DOHH2 (cell line): ENCODE measurements at regions not wholly inside any gene's neighbourhood (a gene's known extent, or its start where the extent isn't known, plus 50 kb on each side); places are given as distances from the start of the nearest gene placed in this dataset.

Experiments used
- EZH2phosphoT487 ChIP-seq: fragments of 200-600 bp; sonication (generic); IDR thresholded peaks from 2 replicates; pipeline ENCODE4 v1.6.1; 2017; ENCODE audit warnings: borderline replicate concordance, mild to moderate bottlenecking, antibody characterized with exemption, low read length, moderate library complexity, mixed read lengths
- TF ChIP-seq, protein P1 (sequence below): fragments of 200-600 bp; sonication (generic); IDR thresholded peaks from one replicate; pipeline ENCODE4 v1.5.1; 2014; ENCODE audit warnings: antibody characterized with exemption, mild to moderate bottlenecking, low read depth, low read length; ENCODE audit not compliant: poor library complexity, severe bottlenecking

DNA sequence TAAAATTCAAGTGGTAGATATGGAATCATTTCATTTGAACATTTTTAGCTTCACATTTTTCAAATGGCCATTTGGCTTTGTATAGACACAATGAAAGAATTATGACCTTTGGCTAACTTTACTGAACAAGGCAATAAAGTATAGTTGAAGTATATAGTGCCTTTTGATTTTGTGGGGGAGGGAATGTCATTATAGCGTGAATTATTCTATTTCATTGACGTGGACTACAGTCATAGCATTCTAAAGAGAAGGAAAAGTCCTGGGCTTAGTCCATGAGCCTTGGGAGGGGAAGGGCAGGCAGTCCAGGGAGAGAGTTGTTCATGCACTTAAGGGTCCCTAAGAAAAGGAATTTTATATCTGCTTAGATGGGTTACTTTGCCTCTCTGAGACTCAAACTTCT lies 181.4 kb upstream of the GPR26 start:
- TF ChIP-seq, protein P1, sequence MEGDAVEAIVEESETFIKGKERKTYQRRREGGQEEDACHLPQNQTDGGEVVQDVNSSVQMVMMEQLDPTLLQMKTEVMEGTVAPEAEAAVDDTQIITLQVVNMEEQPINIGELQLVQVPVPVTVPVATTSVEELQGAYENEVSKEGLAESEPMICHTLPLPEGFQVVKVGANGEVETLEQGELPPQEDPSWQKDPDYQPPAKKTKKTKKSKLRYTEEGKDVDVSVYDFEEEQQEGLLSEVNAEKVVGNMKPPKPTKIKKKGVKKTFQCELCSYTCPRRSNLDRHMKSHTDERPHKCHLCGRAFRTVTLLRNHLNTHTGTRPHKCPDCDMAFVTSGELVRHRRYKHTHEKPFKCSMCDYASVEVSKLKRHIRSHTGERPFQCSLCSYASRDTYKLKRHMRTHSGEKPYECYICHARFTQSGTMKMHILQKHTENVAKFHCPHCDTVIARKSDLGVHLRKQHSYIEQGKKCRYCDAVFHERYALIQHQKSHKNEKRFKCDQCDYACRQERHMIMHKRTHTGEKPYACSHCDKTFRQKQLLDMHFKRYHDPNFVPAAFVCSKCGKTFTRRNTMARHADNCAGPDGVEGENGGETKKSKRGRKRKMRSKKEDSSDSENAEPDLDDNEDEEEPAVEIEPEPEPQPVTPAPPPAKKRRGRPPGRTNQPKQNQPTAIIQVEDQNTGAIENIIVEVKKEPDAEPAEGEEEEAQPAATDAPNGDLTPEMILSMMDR = no peak
- no peak for TF ChIP-seq EZH2phosphoT487
